Islet precursor cell (in vitro differentiated cells): ENCODE measurements at regions not wholly inside any gene's neighbourhood (a gene's known extent, or its start where the extent isn't known, plus 50 kb on each side); places are given as distances from the start of the nearest gene placed in this dataset.
"Not testable (repeated sequence)": the region's sequence is repeated elsewhere in the genome, so short reads cannot be mapped to it uniquely, and the experiment has no call there.

ENCODE experiments used
- DNase-seq: peaks from one replicate; pipeline ENCODE4 v3.0.0-alpha.2; 2018

GRCh38 chr22:44574640-44575380 is 76.8 kb upstream of the RTL6 start:
- DNase-seq = peak; percentile 45

DNA sequence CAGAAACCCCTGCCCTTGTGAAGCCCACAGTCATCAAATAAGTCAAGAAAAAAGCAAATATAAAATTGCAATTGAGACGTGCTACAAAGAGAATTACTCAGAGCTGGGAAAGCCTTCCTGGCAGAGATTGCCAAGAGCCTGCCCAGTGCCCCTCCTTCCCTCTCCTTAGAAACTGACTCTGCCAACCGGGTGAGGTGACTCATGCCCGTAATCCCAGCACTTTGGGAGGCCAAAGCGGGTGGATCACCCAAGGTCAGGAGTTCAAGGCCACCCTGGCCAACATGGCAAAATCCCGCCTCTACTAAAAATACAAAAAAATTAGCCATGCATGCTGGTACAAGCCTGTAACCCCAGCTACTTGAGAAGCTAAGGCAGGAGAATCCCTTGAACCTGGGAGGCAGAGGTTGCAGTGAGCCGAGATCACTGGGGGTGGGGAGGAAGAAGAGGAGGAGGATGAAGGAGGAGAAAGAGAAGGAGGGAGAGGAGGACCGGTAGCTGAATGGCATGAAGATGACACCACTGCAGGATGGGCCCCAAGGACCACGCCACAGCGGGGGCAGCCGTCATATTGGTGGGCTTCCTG is 76.1 kb upstream of the RTL6 start:
- DNase-seq = peak; percentile 28

DNA sequence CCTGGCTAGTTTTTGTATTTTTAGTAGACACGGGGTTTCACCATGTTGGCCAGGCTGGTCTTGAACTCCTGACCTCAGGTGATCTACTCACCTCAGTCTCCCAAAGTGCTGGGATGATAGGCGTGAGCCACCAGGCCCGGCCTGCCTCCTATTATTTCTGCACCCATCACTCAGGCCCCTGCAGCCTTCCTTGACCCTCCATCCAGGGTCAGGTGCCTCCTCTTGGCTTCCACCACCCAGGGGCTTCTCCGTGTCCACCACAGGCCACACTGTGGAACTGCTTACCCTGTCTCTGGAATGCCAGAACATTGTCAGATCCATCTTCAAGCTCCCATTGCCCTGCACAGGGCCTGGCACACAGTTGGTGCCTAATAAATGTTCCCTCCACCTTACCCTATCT is 75.4 kb upstream of the RTL6 start:
- peak; percentile 25 for DNase-seq

DNA sequence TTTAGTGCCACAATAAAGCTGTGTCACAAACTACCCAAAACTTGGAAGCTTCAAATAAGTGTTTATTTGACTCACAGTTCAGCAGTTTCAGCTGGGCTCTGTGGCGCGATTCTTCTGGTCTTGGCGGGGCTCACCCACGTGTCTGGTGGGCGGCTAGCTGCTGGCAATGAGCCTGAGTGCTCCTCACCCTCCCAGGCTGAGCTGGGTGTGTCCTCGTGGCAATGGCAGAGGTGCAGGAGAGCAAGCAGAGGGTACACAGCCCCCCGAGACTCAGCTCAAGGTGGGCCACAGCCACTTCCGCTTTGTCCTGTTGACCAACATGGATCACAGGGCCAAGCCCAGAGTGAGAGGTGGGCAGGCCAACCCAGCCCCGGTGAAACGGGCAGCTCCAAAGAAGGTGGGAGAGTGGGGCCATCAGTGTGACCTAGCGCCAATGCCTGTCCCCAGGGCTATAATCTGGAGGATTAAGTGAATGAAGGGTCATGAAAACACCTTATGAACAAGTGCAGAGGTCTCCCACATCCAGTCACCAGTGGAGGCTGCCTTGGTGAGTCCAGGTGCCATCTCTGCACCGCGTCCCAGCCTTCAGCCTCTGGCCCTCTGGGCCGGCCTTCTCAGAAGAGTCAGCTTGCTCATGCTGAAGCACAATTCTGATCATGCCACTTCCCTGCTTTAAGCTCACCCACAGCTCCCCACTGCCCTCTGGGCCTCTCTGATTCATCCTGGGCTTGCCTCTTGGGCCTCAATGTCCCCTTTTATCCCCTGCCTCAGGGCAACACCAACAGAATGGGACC is 74.6 kb upstream of the RTL6 start:
- DNase-seq = peak; percentile 45

- DNase-seq = peak; percentile 43
Measured at GRCh38 chr22:44571566-44572413, 73.8 kb upstream of the RTL6 start.

GRCh38 chr22:44570476-44571445 is 72.7 kb upstream of the RTL6 start:
- peak; percentile 43 for DNase-seq

DNA sequence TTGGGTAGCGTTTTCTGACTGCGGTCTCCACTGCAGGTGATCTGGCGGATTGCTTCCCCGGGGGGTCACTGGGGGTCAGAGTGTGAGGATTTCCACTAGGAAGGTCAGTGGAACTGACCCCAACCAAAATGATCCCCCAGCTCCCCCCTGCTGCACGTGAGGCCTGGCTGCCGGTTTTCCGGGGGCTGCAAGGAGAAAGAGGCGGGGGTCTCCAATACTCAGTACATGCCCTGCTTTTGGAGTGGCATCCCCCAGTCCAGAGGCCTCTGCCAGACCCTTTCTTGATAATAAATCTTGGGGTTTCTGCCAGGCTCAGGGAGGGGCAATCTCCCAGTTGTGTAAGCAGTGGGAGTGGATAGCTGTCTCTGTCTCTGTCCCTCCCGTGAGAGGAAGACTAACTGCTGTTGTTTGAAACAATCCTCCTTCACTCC is 71.5 kb upstream of the RTL6 start:
- DNase-seq = no peak

- no peak for DNase-seq
Measured at GRCh38 chr22:44567846-44568493, 69.9 kb upstream of the RTL6 start.

GRCh38 chr22:44567378-44567841 is 69.4 kb upstream of the RTL6 start:
- not testable (repeated sequence) for DNase-seq

DNA sequence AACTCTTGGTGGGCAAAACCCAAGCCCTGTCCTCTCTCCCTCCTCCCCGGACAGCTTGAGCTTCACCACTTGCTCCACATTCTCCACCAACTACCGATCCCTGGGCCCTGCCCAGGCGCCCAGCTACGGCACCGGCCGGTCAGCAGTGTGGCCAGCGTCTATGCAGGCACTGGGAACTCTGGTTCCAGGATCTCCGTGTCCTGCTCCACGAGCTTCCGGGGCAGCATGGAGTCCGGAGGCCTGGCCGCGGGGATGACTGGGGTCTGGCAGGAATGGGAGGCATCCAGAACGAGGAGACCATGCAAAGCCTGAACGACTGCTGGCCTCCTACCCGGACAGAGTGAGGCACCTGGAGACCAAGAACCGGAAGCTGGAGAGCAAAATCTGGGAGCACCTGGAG is 68.9 kb upstream of the RTL6 start:
- no peak for DNase-seq

- DNase-seq = peak; percentile 0
Measured at GRCh38 chr22:44562651-44563050, 64.6 kb upstream of the RTL6 start.

GRCh38 chr22:44561139-44561840 is 63.3 kb upstream of the RTL6 start:
- peak; percentile 14 for DNase-seq

GRCh38 chr22:44558671-44559070 is 60.6 kb upstream of the RTL6 start:
- DNase-seq = not testable (repeated sequence)

GRCh38 chr22:44557872-44558271 is 59.8 kb upstream of the RTL6 start:
- not testable (repeated sequence) for DNase-seq

GRCh38 chr22:44557064-44557748 is 59.2 kb upstream of the RTL6 start:
- DNase-seq = peak; percentile 4

GRCh38 chr22:44555597-44555996 is 57.6 kb upstream of the RTL6 start:
- DNase-seq = peak; percentile 5

DNA sequence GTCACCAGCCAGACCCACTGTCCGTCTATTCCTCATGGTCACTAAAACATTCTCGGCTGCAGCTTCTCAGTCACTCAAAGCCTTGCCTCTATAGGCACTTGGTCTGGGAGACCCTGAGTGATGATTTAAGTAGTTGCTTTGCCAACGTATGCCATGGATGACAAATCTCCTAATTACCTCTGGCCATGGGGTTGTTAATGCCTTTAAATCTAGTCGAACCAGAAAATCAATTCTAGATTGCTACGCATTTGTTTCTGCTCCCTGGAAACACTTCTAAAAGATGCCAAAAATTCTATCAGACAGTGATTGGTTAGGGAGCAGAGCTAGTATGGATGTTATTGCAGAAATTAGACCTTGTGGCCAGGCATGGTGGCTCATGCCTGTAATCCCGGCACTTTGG is 57.0 kb upstream of the RTL6 start:
- peak; percentile 7 for DNase-seq

- peak; percentile 29 for DNase-seq
Measured at GRCh38 chr22:44554411-44554810, 56.4 kb upstream of the RTL6 start.

DNA sequence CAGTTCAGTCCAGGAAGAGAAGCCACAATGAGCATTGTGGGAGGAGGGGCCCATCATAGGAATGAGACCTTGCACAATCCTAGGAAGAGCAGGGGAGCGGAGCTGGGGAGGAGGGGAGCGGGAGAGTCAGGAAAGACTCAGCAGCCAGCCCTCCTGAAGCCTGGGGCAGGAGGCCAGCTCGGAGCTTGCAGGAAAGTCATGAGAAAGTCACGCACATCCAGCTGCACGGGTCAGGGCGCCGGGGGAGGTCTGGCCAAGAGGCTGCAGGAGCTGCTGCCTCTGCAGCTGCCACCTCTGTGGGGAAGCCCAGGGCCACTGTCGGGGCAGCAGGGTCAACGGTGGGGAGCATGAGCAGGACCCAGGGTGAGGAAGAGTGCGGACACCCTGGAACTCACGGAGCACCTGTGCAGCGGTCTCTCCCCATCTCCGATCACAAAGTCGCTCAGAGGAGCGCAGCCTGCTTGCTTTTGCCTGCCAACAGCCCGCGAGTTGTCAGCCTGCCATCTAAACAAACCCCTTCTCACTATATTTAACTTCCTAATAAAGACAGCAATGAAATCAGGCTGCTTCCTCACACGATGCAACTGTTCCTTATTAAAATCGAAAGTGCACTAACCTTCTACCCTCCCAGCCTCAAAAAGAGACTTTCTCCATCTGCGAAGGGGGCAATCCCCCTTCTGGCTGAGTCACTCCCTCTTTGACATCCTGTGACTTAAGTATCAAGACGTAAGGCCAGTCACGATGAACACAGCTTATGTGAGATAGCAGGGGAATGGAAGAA is 52.9 kb upstream of the RTL6 start:
- DNase-seq = peak; percentile 69
